HG03439 (cell line): ENCODE measurements at regions not wholly inside any gene's neighbourhood (a gene's known extent, or its start where the extent isn't known, plus 50 kb on each side); places are given as distances from the start of the nearest gene placed in this dataset.
"Not testable (repeated sequence)": the region's sequence is repeated elsewhere in the genome, so short reads cannot be mapped to it uniquely, and the experiment has no call there.

ENCODE experiments used
- ATAC-seq: cut with Tn5 transposase; IDR thresholded peaks from one replicate; pipeline ENCODE4 v1.9.1; 2021; ENCODE audit warnings: mild to moderate bottlenecking, moderate library complexity; ENCODE audit not compliant: unreplicated experiment

GRCh38 chr20:22529150-22530019 is 55.0 kb downstream of the FOXA2 start:
- ATAC-seq, result no peak

GRCh38 chr20:22526512-22527012 is 57.8 kb downstream of the FOXA2 start:
- ATAC-seq, result no peak

- ATAC-seq, result no peak
Observed at GRCh38 chr20:22525821-22526220, 58.6 kb downstream of the FOXA2 start.

- no peak for ATAC-seq
Observed at GRCh38 chr20:22525069-22525820, 59.1 kb downstream of the FOXA2 start.

GRCh38 chr20:22524393-22525015 is 59.9 kb downstream of the FOXA2 start:
- no peak for ATAC-seq

GRCh38 chr20:22523499-22524392 is 60.6 kb downstream of the FOXA2 start:
- ATAC-seq, result no peak

- ATAC-seq, result no peak
Observed at GRCh38 chr20:22523128-22523498, 61.3 kb downstream of the FOXA2 start.

- ATAC-seq, result no peak
Observed at GRCh38 chr20:22522701-22523100, 61.7 kb downstream of the FOXA2 start.

- not testable (repeated sequence) for ATAC-seq
Observed at GRCh38 chr20:22521940-22522339, 62.4 kb downstream of the FOXA2 start.

- ATAC-seq, result no peak
Observed at GRCh38 chr20:22520381-22520780, 64.0 kb downstream of the FOXA2 start.

GRCh38 chr20:22515264-22515663 is 69.1 kb downstream of the FOXA2 start:
- no peak for ATAC-seq

GRCh38 chr20:22513574-22513973 is 70.8 kb downstream of the FOXA2 start:
- no peak for ATAC-seq

- no peak for ATAC-seq
Observed at GRCh38 chr20:22512911-22513489, 71.4 kb downstream of the FOXA2 start.

GRCh38 chr20:22511943-22512910 is 72.1 kb downstream of the FOXA2 start:
- ATAC-seq, result no peak

- no peak for ATAC-seq
Observed at GRCh38 chr20:22509843-22510147, 74.6 kb downstream of the FOXA2 start.

- no peak for ATAC-seq
Observed at GRCh38 chr20:22509090-22509842, 75.1 kb downstream of the FOXA2 start.

GRCh38 chr20:22508426-22508825 is 75.9 kb downstream of the FOXA2 start:
- no peak for ATAC-seq

- no peak for ATAC-seq
Observed at GRCh38 chr20:22507240-22507961, 77.0 kb downstream of the FOXA2 start.
